GM18868 (cell line): ENCODE measurements at regions not wholly inside any gene's neighbourhood (a gene's known extent, or its start where the extent isn't known, plus 50 kb on each side); places are given as distances from the start of the nearest gene placed in this dataset.

ENCODE experiments used
- ATAC-seq: cut with Tn5 transposase; IDR thresholded peaks from one replicate; pipeline ENCODE4 v1.9.1; 2021; ENCODE audit warnings: mild to moderate bottlenecking, moderate library complexity; ENCODE audit not compliant: unreplicated experiment

DNA sequence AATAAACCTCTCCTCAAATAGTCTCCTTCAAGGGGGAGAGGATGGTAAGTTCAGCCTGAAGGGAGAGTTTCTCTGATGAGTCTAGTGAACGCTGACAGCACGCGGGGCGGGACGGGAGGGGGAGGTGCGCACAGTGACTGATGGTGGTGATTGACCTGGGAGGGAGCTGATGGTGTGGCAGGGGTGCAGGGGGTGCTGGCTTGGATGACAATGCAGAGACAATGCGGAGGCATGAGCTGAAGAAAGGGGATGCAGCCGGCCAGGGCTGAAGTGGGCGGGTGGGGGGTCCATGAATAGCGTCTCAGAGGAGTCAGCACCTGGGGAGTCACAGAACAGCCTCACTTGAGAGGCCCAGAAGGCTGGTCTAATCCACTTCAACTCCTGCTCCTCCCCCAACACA, 142.5 kb upstream of the PJA1 start:
- no peak for ATAC-seq

DNA sequence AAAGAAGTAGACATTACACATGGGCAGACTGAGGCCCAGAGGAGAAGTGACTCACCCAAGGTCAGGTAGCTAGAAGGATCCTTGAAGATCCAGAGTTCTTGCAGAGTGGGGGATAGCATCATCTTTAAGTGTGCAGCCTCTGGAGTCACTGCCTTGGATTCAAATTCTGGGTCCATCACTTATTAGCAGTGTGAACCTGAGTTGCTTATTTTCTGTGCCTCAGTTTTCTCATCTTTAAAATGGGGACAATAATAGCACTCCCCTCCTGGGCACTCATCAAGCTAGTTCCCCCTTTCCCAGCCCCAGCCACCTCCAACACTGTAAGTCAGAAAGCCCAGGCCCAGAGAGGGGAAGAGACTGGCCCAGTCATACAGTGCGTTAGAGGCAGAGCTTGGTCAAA, 141.8 kb upstream of the PJA1 start:
- ATAC-seq, result no peak

DNA sequence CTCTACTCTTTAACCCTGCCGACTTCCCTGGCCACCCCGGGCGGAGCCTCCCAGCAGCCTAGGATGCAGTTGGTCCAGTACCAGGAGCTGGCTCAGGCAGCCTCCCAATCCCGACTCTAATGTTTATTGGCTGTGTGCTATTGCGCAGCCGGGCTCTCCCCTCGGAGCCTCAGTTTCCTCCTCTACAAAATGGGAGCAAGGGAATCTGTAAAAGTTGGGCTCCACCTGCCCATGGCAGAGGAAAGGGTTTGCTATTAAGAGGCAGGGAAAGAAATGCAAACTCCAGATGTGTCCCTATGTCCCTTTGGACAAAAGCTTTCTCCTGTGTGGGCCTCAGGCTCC, 140.8 kb upstream of the PJA1 start:
- no peak for ATAC-seq

DNA sequence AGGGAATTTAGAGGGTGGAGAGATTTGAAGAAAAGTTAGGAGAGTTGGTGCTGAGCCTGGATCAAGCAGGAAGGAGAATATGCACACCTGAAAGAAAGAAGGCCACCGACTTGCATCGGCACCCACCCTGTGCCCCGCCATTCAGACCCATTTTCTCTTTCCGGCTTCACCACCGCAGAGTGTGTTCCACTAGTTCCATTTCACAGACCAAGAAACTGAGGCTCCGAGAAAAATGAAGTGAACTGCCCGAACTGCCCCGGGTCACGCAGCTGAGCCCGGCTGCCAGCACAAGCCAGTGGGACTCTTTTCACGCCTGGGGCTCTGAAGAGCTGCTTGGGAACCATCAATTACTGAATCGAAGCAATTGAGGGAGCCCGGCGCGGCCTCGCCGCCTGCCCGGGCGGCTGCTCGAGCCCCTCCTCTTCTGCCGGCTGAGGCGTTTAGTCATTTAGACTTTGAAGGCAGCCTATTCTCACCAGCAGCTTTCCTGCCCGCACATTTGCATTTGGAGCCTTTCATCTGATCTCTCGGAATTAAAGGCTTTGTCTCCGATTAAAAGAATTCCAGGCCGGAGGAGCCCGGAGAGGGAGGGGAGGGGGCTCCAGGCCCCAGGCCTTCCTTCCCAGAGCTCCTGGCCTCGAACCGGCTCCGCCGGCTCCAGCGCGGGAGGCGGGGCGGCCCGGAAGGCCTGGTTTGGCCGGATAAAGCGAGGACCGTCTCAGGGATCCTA, 140.2 kb upstream of the PJA1 start:
- ATAC-seq, result no peak

DNA sequence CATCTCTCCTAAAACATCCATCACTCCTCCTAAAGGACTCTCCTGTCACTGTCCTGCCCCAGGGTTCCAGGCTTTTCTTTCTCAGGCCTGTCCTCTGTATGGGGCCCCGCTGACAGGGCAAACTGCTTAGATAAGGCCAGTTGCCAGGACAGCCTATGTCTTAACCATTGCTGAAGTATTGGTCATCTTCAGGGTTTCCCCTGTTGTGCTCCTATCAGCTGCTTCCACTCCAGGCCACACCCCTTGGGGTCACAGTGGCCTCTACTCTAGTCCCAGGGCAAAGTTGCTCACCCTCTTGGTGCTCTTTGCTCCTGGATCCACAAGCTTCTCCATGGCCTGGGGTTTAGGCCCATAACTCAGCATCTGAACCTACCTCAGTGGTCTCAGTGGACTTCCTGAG, 138.0 kb upstream of the PJA1 start:
- no peak for ATAC-seq

DNA sequence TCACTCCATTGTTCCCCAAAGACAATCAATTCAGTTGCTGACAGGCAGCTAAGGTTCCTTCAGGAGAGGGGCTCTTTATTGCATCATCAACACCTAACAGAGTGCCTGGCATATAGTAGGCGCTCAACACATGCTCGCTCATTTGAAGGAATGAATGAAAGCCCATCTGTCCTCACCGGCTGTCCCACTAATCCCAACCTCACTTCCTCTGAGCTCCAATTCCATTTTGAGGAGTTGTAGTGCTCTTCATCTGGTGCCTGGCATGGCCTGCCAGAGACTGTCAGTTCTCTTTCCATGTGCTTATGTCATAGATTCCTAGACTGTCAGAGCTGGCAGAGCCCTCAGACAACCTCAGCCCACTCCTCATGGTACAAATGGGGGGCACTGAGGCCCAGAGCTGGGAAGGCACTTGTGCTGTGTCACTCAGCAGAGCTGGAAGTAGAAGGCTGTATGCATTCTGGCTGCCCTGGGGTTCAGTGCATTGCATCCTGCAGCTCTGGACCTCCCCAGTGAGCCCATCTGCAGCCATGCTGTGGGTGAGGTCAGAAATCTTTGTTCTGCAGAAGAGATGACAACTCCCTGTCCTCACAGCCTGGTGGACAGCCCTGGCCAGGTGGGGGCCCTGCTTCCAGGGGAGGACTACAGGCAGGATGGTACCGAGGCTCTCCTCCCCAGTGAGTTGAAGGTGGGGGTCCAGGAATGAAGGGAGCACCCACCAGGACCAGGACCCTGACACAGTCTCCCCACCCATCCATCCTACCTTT, 134.9 kb upstream of the PJA1 start:
- no peak for ATAC-seq

DNA sequence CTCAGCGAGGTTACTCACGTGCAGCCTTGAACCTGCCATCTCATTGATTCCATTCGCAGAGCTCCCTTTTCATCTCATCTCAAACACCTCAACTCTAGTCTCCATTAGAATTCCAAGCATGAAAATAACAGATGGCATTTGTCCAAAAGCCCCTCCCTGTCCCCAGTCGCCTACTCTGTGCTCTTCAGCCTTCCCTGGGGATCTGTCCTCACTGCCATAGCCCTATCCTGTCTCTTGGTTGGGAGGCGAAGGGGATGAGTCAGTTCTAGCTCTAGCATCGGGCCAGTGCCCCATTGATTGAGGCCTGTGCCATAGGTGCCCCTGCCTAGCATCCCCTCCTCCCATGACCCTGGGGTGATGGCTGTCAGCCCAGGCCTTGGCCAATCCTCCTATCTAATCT, 134.0 kb upstream of the PJA1 start:
- no peak for ATAC-seq

DNA sequence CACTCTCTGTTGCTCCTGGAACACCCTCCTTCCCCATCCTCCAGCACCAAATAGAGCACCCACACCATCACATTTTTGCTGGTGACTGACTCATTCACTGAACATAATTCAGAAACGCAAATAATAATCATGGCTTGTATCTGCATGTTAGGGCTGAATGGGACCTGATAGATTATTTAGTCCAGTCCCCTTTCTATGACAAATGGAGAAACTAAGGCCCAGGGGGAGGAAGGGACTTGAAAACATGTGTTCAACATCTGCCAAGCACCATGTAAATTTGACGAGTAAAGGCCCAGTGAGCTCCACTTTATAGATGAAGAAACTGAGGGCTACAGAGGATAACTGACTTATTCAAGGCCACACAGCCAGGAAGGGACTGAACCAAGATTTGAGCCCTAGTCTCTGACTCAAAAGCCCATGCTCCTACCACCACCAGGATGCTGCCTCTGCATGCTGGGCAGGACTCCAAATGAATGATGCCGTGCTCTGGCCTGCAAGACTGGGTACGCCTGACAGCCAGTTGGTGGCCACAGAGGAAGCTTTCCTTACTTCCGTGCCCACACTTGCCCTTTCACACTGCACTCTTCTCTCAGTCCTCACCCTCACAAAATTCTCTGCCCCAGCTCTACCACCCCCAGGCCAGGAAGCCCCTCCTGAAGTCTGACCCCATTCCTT, 133.3 kb upstream of the PJA1 start:
- no peak for ATAC-seq

DNA sequence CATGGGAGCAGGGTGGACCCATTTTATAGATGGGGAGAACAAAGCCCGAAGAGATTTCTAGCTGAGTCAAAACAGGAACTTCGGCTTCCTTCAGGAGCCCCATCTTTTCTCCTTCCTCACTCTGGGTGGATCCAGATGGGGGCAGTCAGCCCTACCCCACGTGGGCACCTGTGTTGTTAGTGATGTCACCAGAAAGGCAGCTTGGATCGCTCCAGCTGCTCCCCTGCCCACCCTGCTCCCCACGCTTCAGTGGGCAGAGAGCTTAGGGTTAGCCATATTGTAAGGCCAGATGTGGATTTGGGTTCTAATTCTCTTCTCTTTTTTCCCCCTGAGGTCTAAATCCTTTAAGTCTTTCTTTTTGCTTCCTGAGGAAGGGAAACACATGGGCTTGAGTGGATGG, 132.3 kb upstream of the PJA1 start:
- no peak for ATAC-seq

DNA sequence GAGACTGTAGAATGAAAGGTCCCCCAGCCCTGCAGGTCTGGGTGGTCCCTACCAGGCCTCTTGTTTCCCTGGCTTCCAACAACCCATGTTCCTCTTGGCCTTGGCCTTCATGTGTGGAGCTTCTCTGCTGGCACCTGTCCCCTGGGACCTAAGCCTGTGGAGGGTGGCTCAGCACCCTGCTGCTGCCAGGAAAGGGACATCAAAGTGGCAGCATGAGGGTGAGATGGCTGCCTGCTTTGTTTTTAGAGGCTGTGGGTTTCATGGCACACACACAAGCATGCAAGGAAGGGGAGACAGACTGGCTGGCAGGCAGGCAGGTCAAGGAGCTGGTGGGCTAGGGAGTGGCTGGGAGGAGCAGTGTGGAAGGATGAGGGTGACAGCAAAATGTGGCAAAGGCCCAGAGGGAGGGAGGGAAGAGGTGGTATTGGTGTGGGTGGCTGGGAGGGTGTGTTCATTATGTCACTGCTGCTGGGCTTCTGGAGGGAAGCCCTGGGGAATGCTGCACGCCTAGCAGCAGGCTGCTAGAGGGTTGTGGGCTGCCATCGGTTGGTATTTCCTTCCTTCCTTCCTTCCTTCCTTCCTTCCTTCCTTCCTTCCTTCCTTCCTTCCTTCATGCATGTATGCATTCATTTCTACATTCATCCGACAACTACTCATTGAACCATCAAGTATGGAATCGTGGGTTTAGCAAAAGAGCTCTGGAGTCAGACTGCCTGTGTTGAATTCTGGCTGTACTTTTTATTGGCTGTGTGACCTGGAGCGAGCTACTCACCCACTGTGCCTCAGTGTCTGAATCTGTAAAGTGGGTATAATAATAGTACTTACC, 128.7 kb upstream of the PJA1 start:
- no peak for ATAC-seq

DNA sequence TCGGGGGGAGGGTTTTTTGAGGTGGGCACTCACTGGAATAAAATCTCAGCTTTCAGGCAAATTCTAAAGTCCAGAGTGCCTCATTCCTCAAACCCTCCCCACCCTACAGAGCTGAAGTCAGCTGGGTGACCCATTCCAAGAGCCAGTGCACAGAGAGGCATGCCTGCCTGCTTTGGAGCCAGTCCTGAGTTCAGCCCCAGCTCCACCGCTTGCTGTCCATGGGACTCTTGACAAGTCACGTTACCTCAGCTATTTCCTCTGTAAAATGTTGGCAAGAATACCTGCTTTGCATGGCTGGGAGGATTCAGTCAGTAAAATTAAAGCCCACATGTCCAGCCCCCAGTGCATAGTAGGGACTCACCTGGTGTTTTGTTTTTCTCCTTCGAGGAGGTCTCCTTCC, 125.9 kb upstream of the PJA1 start:
- no peak for ATAC-seq

DNA sequence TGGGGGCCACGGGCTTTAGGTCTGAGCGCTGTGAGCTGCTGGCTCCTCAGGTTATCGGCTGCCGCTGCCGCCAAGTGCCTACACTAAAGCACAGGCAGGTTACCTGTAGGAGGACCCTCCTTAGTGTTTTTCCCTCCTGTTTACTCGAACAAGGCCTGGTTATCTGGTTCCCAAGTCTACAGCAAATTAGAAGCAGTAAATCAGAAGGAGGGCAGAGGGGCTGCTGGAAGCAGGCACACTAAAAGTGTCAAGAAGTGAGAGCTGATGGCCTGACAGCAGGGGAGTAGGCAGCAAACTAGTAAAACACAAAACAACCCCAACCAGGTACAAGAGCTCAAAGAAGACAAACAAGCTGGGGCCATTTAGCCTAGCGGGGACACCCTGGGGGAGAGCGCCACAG, 125.0 kb upstream of the PJA1 start:
- no peak for ATAC-seq

DNA sequence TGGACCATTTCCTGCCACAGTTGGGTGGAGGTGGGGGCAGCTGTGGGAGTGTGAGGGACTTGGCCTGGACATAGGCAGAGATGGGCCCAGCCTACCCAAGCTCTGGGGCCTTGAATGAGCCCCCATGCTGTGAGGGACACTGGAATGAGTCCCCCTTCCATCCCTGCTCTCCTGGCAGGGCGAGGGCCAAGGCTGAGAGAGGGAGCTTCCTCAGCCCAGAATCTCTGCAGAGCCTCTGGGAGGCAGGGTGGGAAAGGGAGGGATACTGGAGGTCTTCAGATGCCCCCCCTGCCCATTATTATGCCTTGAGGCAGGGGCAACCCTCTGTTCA, 124.5 kb upstream of the PJA1 start:
- ATAC-seq, result no peak

DNA sequence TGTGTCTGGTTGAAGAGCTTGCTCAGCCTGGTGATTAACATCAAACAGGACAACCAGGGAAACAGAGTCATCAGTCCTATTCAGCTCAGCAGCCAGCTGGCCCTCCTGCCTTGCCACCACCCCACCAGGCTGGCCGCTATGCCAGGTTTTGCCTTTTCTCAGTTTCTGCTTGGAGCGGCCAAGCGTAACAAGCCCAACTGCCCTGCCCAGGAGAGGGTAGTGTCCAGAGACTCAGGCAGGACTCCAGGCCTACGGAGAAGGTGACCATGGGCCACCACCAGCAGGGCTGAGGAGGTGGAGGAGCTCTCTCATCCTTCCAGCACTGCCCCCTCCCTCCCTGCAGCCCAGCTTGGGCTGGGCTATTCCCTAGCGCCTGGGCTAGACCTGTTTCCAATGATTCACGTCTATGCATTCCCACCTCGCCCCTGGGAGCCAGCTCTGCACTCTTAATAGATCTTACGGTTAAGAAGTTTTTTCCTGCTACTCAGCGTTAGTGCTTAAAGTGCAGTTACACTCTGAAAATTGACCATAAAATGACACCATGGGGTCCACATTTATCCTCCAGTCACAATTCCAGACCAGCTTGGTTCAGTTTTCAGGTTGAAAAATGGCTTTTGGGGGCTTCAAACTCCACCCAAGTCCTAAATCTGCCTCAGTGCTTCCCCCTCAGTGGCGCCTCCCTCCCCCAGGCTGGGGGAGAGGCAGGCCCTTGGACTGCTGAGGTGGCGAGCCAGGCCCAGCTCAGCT, 124.0 kb upstream of the PJA1 start:
- ATAC-seq, result no peak

DNA sequence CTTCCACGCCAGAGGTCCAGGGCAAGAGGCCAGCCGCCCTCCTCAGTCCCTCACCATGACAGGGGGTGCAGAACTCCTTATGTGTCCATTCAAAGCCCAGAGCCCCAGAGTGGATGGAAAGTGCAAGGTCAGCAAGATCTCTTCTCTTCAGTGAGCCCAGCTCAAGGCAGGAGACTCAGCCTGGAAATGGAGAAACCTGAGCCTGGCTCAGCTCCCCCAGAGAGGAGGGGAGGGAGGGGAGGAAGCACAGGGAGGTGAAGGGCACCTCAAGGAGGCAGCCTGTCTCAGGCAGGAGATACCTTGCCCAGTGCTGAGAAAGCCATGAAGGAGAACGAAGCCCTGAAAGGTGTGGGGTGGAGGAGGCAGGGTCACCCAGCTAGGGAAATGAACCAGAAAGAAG, 121.8 kb upstream of the PJA1 start:
- no peak for ATAC-seq

DNA sequence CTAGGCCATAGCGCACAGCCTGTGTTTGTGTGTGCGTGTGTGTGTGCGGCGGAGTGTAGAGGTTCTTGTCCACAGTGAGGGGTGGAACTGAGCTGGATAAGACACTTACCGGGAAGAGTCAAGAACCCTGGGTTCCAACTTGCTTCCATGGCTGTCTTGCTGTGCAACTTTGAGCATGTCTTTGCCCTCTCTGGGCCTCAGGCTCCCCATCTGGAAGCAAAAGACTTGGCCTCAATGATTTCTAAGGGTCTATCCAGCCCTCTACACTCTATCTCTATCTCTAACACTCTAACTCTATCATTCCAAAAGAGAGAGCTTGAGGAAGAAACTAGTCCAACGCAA, 121.3 kb upstream of the PJA1 start:
- no peak for ATAC-seq

DNA sequence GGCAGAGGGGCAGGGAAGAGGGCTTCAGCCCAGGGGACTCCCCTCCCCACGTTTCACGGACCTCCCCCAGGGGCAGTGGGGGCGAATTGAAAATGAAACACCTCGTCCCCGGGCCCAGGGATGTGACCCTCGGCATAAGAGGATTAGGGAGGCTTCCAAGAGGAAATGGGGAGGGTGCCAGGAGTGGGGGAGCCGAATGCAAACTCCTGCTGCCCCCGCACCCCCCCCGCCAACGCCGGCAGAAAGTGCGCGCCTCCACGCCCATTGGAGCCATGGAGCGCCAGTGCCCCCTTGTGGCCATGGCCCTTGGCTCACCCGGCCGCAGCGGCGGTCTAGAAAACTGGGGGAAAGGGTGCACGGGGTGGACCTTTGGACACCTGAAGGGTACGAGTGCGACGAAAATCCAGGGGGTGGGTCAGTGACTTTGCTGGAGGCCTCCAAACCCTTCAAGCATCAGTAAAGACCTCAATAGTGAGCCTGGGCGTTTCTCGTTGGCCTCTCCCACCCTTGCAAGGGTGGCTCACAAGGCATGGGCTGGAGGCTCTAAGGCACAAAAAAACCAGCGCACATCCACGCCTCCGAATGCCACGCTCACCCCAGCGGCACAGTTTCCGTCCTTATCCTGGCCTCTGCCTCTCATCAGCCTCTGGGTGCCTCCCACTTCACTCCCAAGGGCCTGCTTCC, 120.8 kb upstream of the PJA1 start:
- ATAC-seq, result peak; percentile 83

DNA sequence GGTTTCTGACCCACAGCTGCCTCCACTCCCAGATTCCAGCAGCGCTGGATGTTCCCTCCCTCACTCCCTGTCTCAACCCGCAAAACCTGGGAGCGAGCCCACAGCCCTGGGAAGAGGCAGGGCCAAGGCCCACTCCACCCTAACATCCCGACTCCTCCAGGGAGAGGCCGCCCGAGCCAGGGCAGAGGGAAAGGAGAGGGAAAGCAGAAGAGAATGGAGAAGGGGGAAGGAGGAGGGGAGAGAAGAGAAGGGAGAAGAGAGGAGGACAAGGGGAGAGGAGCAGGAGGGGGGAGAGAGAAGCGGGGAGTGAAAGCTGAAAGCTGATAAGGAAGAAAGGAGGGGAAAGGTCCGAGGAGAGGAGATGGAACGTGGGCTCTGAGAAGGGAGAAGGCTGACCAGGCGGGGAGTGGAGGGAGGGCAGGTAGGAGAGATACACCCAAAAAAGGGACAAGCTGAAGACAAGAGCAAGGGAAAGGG, 120.2 kb upstream of the PJA1 start:
- ATAC-seq, result no peak

DNA sequence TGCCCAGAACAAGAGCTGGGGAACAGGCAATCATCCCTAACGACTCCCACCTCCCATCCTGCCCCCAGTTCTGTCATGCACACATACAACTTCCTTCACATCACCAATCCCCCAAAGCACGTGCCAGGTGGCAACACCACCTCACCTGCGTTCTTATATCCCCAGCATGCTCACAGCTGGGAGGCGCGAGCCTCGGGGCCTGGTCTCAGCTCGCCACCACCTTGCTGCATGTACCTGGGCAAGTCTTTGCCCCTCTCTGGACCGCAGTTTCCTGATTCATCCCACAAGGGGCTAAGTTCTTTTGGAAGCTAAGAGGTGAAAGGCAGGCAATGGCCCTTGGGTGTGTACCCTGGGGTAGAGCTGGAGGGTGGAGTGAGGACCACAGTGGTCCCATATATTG, 119.2 kb upstream of the PJA1 start:
- ATAC-seq, result no peak
